Progenitor cell of endocrine pancreas (in vitro differentiated cells): ENCODE measurements at regions not wholly inside any gene's neighbourhood (a gene's known extent, or its start where the extent isn't known, plus 50 kb on each side); places are given as distances from the start of the nearest gene placed in this dataset.
"Not testable (repeated sequence)": the region's sequence is repeated elsewhere in the genome, so short reads cannot be mapped to it uniquely, and the experiment has no call there.

Experiments used
- DNase-seq: peaks from one replicate; pipeline ENCODE4 v3.0.0; 2021; ENCODE audit warnings: low spot score; ENCODE audit not compliant: unreplicated experiment
- H3K27ac Mint-ChIP-seq: 2 replicates; pipeline ENCODE4 v1.8.0; 2021; ENCODE audit warnings: mild to moderate bottlenecking, moderate library complexity, mixed read lengths
- H3K27me3 Mint-ChIP-seq: 2 replicates; pipeline ENCODE4 v1.8.0; 2021; ENCODE audit warnings: mixed read lengths
- H3K36me3 Mint-ChIP-seq: 2 replicates; pipeline ENCODE4 v1.8.0; 2022; ENCODE audit warnings: mixed read lengths; ENCODE audit not compliant: insufficient read depth
- H3K4me1 Mint-ChIP-seq: 2 replicates; pipeline ENCODE4 v1.8.0; 2021; ENCODE audit warnings: low read depth, mixed read lengths
- H3K4me3 Mint-ChIP-seq: 2 replicates; pipeline ENCODE4 v1.8.0; 2021; ENCODE audit warnings: low read depth, mild to moderate bottlenecking, moderate library complexity, mixed read lengths
- H3K9me3 Mint-ChIP-seq: 2 replicates; pipeline ENCODE4 v1.8.0; 2021; ENCODE audit warnings: low read depth, mixed read lengths
- CTCF ChIP-seq: fragments of 200-600 bp; sonication (generic); IDR thresholded peaks from one replicate; pipeline ENCODE4 v1.5.0; 2021; ENCODE audit warnings: antibody characterized with exemption, mild to moderate bottlenecking; ENCODE audit not compliant: unreplicated experiment

GRCh38 chr13:24931450-24932251, 164.3 kb upstream of the PABPC3 start:
- peaks cover 40% of the 10 kb centered on the region for H3K27me3 Mint-ChIP-seq

DNA sequence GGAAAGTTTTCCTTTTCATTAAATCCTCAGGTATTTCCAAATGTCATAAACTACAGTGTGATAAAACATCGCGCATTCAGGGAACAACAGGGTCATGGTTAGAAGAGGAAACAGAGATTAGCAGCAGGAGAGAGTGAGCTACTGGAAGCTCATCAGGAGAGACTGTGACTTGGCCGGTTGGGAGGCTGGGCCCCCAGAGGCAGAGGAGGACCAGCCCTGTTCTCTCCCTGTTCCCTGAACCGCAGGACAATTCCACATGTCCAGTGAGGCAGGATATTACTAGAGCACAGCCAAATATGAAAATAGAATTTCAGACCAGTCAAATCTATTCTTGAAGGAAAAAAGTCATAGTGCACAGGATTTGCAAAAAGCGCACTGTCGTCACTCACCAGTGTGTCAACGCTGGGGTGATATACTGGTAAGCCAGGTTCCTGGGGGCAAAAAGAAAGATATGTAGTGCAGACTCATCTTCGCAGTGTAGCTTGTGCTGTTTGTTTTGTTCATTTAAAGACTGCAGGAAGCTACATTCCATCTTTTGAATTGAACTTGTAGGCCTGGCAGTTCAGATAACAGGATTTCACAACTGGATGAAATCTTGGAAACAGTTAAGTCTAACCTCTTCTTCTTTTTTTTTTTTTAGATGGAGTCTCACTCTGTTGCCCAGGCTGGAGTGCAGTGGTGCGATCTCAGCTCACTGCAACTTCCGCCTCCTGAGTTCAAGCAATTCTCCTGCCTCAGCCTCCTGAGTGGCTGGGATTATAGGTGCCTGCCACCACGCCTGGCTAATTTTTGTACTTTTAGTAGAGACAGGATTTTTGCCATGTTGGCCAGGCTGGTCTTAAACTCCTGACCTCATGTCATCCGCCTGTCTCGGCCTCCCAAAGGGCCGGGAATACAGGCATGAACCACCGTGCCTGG, 162.6 kb upstream of the PABPC3 start:
- H3K36me3 Mint-ChIP-seq, DNase-seq: not testable (repeated sequence)
- peaks cover 40% of the 10 kb centered on the region for H3K27me3 Mint-ChIP-seq

More at GRCh38 chr13:24931450-24932251, 164.3 kb upstream of the PABPC3 start:
- Mint-ChIP-seq H3K27ac (no peak overlapping the region), H3K4me3 (peak overlapping the region; percentile 14), H3K4me1 (no peaks in the 10 kb centered on the region), H3K36me3 (no peaks in the 10 kb centered on the region), H3K9me3 (peaks cover 6% of the 10 kb centered on the region)
- TF ChIP-seq CTCF: no peak
- DNase-seq: no peak

DNA sequence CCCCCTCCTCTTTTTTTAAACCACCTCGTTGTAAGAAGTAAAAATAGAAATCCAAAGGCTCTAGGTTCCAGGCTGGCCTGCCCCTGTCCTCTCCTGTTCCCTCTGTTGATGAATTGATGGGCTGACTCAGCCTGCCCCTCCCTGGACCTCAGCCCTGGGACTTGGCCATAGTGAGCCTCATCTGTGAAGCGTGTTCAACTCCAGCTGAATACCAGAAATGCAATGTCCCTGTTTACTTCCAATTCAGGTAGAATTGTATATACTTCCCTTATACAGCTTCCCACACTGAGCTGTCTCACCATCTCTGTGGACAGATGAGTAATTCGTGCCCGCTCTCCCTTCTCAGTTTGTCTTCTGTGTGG, 161.9 kb upstream of the PABPC3 start:
- not testable (repeated sequence) for H3K4me3 Mint-ChIP-seq, DNase-seq, H3K36me3 Mint-ChIP-seq, H3K9me3 Mint-ChIP-seq, H3K4me1 Mint-ChIP-seq, H3K27ac Mint-ChIP-seq
- peaks cover 40% of the 10 kb centered on the region for H3K27me3 Mint-ChIP-seq

More for the DNA sequence above, 162.6 kb upstream of the PABPC3 start:
- H3K9me3 Mint-ChIP-seq, H3K27ac Mint-ChIP-seq, H3K4me3 Mint-ChIP-seq, H3K4me1 Mint-ChIP-seq: not testable (repeated sequence)

DNA sequence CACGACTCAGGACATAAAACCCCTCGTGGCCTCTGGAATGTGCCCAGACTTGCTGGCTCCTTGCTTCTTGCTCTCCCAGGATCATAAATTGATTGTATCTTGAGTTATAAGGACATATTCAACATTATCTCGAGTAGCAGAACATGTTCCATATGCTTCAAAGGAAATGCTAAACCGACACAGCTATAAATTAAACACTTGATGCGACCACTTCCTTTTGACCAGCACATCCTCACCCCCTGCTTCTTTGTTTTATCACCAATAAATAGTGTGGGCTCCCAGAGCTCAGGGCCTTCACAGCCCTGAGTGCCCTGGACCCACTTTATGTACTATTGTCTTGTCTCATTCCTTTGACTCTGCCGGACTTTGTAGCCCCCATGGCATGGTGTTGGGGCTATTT, 157.0 kb upstream of the PABPC3 start:
- H3K4me1 Mint-ChIP-seq: no peaks in the 10 kb centered on the region
- H3K9me3 Mint-ChIP-seq: peaks cover 7% of the 10 kb centered on the region
- no peak for DNase-seq
- no peak overlapping the region for H3K4me3 Mint-ChIP-seq
- peaks cover 7% of the 10 kb centered on the region for H3K36me3 Mint-ChIP-seq
- H3K27me3 Mint-ChIP-seq: peaks cover 5% of the 10 kb centered on the region
- H3K27ac Mint-ChIP-seq: no peak overlapping the region
- TF ChIP-seq CTCF: no peak

DNA sequence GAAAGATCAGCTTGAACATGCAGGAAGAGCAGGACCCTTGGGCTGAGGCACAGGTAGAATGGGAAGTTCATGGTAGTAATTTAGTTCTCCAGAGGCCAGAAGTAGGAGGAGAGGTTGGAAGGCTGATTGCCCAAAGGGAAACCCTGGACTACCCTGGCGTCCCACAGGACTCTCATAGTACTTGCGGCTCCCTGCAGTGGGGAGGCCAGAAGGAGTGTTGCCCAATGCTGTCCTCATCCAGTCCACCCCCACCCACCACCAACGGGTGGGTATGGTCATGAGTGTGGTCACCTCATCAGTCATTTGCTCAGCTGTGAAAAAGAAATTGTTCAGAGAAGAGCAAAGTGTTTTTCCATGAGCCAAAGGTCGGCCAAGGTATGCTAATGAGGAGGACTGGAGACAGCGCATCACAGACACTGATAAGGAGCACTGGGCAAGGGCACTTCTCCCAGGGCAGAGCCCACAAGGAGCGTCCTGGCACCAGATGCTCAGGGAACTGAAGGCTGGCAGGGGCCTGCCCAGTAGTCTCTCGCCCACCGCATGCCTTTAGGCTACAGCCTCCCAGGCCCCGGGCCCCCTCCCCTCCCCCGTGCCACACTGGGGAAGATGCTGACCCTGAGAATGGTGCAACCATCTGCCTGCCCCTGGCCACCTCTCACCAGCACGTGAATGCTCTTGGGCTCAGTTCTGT, 154.8 kb upstream of the PABPC3 start:
- H3K36me3 Mint-ChIP-seq, H3K4me1 Mint-ChIP-seq, H3K27ac Mint-ChIP-seq, H3K27me3 Mint-ChIP-seq, H3K4me3 Mint-ChIP-seq, DNase-seq, H3K9me3 Mint-ChIP-seq: not testable (repeated sequence)

GRCh38 chr13:24943136-24943535, 152.8 kb upstream of the PABPC3 start:
- no peak overlapping the region for H3K27ac Mint-ChIP-seq
- no peaks in the 10 kb centered on the region for H3K4me1 Mint-ChIP-seq
- H3K9me3 Mint-ChIP-seq: peaks cover 3% of the 10 kb centered on the region
- H3K27me3 Mint-ChIP-seq: no peaks in the 10 kb centered on the region
- no peak overlapping the region for H3K4me3 Mint-ChIP-seq
- H3K36me3 Mint-ChIP-seq: peaks cover 3% of the 10 kb centered on the region
- DNase-seq: no peak
- TF ChIP-seq CTCF: no peak

DNA sequence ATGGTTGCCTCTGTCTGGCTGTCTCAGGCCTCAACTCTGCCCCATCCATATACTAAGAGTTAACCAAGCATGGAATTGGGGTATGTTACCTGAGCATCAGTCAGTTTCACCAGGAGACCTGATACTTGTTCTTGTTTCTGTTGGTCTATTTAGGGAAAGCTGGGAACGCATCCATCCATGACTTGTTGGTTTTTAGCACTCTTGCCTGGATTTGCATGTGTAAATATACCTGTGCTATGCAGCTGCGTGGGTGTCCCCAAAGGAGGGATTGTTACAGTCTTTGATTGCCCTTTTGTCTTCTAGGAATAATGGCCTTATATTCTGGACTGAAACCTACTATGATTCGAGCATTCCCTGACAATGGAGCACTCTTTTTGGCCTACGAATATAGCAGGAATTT, 151.9 kb upstream of the PABPC3 start:
- not testable (repeated sequence) for H3K27ac Mint-ChIP-seq, H3K4me3 Mint-ChIP-seq, H3K9me3 Mint-ChIP-seq, H3K4me1 Mint-ChIP-seq, H3K36me3 Mint-ChIP-seq, DNase-seq, H3K27me3 Mint-ChIP-seq

- H3K4me3 Mint-ChIP-seq, H3K36me3 Mint-ChIP-seq, H3K4me1 Mint-ChIP-seq, DNase-seq, H3K27ac Mint-ChIP-seq, H3K9me3 Mint-ChIP-seq, H3K27me3 Mint-ChIP-seq: not testable (repeated sequence)
Observed at GRCh38 chr13:24948977-24949376, 147.0 kb upstream of the PABPC3 start.

- H3K4me3 Mint-ChIP-seq, H3K27ac Mint-ChIP-seq, H3K9me3 Mint-ChIP-seq, H3K27me3 Mint-ChIP-seq, DNase-seq, H3K4me1 Mint-ChIP-seq, H3K36me3 Mint-ChIP-seq: not testable (repeated sequence)
Observed at GRCh38 chr13:24950611-24951010, 145.3 kb upstream of the PABPC3 start.
